ENCODE measurements at regions not wholly inside any gene's neighbourhood (a gene's known extent, or its start where the extent isn't known, plus 50 kb on each side); places are given as distances from the start of the nearest gene placed in this dataset.

DNA sequence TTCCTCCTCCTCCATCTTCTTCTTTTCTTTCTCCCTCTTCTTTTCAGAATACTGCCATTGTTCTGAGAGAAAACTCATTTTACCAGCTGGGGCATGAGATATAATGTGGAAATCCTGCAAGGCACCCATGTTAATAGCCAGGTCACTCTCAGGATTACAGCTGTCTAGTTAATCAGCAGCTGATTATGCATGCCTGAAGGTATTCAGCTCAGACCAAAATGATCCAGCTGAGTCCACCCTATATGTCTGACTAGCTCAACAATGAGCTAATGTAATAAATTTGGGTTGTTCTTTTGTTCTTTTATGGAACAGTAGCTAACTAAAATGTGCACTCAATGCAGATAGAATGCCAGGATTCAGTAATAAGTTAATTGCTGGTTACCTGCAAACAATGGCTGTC is 441.4 kb downstream of the KDM5D start:
- POLR2A ChIA-PET = no interaction called here
- no peak for DNase-seq (ENCODE audit: low read depth, low spot score)
- Histone ChIP-seq H3K9me2 (ENCODE audit: insufficient read depth) (no peaks in the 10 kb centered on the region), H3K36me3 (ENCODE audit: control insufficient read depth in 1 of 2, insufficient read depth in 2 of 2, low read length in 2 of 2) (no peaks in the 10 kb centered on the region), H3K4me2 (ENCODE audit: low read length) (no peak overlapping the region), H3K79me2 (ENCODE audit: insufficient read depth, low read length) (no peaks in the 10 kb centered on the region), H3K27ac (ENCODE audit: low read depth, low read length) (no peak overlapping the region), H3K4me1 (ENCODE audit: control insufficient read depth in 1 of 2, insufficient read depth in 2 of 2, low read length in 2 of 2) (no peaks in the 10 kb centered on the region), H3K27me3 (ENCODE audit: insufficient read depth, low read length) (no peaks in the 10 kb centered on the region), H3K9me3 (ENCODE audit: control insufficient read depth in 1 of 2, insufficient read depth in 1 of 2, low read depth in 1 of 2, low read length in 2 of 2) (no peaks in the 10 kb centered on the region), H4K20me1 (ENCODE audit: insufficient read depth) (no peaks in the 10 kb centered on the region), H2AFZ (ENCODE audit: low read depth, low read length, poor library complexity, severe bottlenecking) (no peak overlapping the region), H3K4me3 (replicated peaks in 1 of 2; ENCODE audit: low read depth in 1 of 2, low read length in 2 of 2) (no peak overlapping the region), H3K9ac (ENCODE audit: low read length) (no peak overlapping the region)
- TF ChIP-seq CEBPB (IDR thresholded peaks at IDR 0.05; ENCODE audit: low read depth) (no peak), YY1 (IDR thresholded peaks at IDR 0.05; ENCODE audit: extremely low read depth, insufficient replicate concordance, low read depth, low read length) (no peak), RAD21 (IDR thresholded peaks at IDR 0.05; ENCODE audit: low read depth) (no peak), SP1 (IDR thresholded peaks at IDR 0.05; ENCODE audit: low read depth) (no peak), ZFX (IDR thresholded peaks at IDR 0.05) (no peak), EZH2 (IDR thresholded peaks at IDR 0.05) (no peak), POLR2AphosphoS5 (IDR thresholded peaks at IDR 0.05; ENCODE audit: low read depth, low read length) (no peak)
- TF ChIP-seq, protein P1, sequence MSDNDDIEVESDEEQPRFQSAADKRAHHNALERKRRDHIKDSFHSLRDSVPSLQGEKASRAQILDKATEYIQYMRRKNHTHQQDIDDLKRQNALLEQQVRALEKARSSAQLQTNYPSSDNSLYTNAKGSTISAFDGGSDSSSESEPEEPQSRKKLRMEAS (IDR thresholded peaks at IDR 0.05) = no peak
- TF ChIP-seq, protein P2, sequence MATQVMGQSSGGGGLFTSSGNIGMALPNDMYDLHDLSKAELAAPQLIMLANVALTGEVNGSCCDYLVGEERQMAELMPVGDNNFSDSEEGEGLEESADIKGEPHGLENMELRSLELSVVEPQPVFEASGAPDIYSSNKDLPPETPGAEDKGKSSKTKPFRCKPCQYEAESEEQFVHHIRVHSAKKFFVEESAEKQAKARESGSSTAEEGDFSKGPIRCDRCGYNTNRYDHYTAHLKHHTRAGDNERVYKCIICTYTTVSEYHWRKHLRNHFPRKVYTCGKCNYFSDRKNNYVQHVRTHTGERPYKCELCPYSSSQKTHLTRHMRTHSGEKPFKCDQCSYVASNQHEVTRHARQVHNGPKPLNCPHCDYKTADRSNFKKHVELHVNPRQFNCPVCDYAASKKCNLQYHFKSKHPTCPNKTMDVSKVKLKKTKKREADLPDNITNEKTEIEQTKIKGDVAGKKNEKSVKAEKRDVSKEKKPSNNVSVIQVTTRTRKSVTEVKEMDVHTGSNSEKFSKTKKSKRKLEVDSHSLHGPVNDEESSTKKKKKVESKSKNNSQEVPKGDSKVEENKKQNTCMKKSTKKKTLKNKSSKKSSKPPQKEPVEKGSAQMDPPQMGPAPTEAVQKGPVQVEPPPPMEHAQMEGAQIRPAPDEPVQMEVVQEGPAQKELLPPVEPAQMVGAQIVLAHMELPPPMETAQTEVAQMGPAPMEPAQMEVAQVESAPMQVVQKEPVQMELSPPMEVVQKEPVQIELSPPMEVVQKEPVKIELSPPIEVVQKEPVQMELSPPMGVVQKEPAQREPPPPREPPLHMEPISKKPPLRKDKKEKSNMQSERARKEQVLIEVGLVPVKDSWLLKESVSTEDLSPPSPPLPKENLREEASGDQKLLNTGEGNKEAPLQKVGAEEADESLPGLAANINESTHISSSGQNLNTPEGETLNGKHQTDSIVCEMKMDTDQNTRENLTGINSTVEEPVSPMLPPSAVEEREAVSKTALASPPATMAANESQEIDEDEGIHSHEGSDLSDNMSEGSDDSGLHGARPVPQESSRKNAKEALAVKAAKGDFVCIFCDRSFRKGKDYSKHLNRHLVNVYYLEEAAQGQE (IDR thresholded peaks at IDR 0.05; ENCODE audit: low read depth) = no peak
- intact Hi-C loops (cut with micrococcal nuclease) = no loop called here
- ATAC-seq = no peak
- no TSS peak for BruUV-seq (replicated peaks)
- CTCF ChIA-PET = no interaction called here
- RAD21 ChIA-PET (ENCODE audit: low non-redundant PET in 1 of 2, low total read pairs in 2 of 2, uncharacterized antibody in 2 of 2, unreplicated experiment in 2 of 2) = no interaction called here
